K562 (cell line): ENCODE measurements at regions not wholly inside any gene's neighbourhood (a gene's known extent, or its start where the extent isn't known, plus 50 kb on each side); places are given as distances from the start of the nearest gene placed in this dataset.

Source experiments
- ATAC-seq: fragments of 200-7000 bp; cut with Tn5 transposase; 3 replicates; pipeline ENCODE4 v1.9.1; 2020; ENCODE audit warnings: moderate library complexity
- BruUV-seq: library from RNA; stranded (reverse); fragments of 400-500 nt; replicated peaks from 2 replicates; lab custom pipeline; 2021; lab: Mats Ljungman, UMichigan
- CTCF ChIA-PET: fragments of 300-600 bp; formaldehyde crosslinking; extraction: SDS; loops from one replicate; lab custom pipeline; 2021; ENCODE audit warnings: low intra/inter-chr PET ratio; lab: Yijun Ruan, JAX
- POLR2A ChIA-PET: fragments of 300-600, 350-650 bp; sonication (Branson Sonifier 250); formaldehyde crosslinking; extraction: SDS; loops from one replicate; lab custom pipeline; 2021; ENCODE audit warnings: antibody characterized with exemption, inconsistent platforms; lab: Yijun Ruan, JAX
- DNase-seq, 4 experiments: peaks; one replicate each; pipeline versions ENCODE4 v3.0.0 to v3.0.0-alpha.2; 2011 to 2018; ENCODE audit warnings: low spot score in 3 of 4, mixed read lengths in 3 of 4; ENCODE audit errors: extremely low read depth in 1 of 4
- FAIRE-seq: peaks from 2 replicates; lab custom pipeline; 2011; peaks lifted over from hg19 to GRCh38; lab: Jason Lieb, UNC
- H2AFZ ChIP-seq: 2 replicates; pipeline ENCODE4 v1.6.0; 2011; ENCODE audit warnings: low read depth, low read length, control low read depth, inconsistent platforms
- H3K27ac ChIP-seq: fragments of 200-600 bp; 3 replicates; pipeline ENCODE4 v1.8.0; 2011; ENCODE audit warnings: low read depth, mild to moderate bottlenecking, control low read depth, inconsistent platforms, low read length, moderate library complexity, mixed read lengths; ENCODE audit errors: extremely low read depth
- H3K27me3 ChIP-seq, 2 experiments: fragments of 300-600 bp in 1 of 2; 2 replicates in 1 of 2; 3 replicates in 1 of 2; pipeline versions ENCODE4 v1.6.0 to v1.8.0; 2011; ENCODE audit warnings: inconsistent platforms in 2 of 2, low read length in 2 of 2, mild to moderate bottlenecking in 1 of 2, mixed read lengths in 1 of 2, moderate library complexity in 1 of 2; ENCODE audit not compliant: control insufficient read depth in 2 of 2, insufficient read depth in 2 of 2
- H3K36me3 ChIP-seq: fragments of 300-600 bp; 3 replicates; pipeline ENCODE4 v1.8.0; 2011; ENCODE audit warnings: mild to moderate bottlenecking, low read length, inconsistent platforms; ENCODE audit not compliant: control insufficient read depth, insufficient read depth
- H3K4me1 ChIP-seq, 2 experiments: fragments of 200-600 bp in 1 of 2; replicated peaks in 1 of 2; 2 replicates in 1 of 2; 3 replicates in 1 of 2; pipeline versions ENCODE4 v1.5.1 to v1.8.0; 2011; ENCODE audit warnings: inconsistent platforms in 2 of 2, low read length in 2 of 2, mild to moderate bottlenecking in 1 of 2, mixed read lengths in 1 of 2, moderate library complexity in 1 of 2; ENCODE audit not compliant: control insufficient read depth in 2 of 2, insufficient read depth in 2 of 2
- H3K4me2 ChIP-seq: 2 replicates; pipeline ENCODE4 v1.6.1; 2011; ENCODE audit warnings: low read length, control low read depth, inconsistent platforms, mixed read lengths; ENCODE audit not compliant: insufficient read depth
- H3K4me3 ChIP-seq: fragments of 200-600 bp; sonication (generic), shearing (Covaris generic); 2 replicates; pipeline ENCODE4 v1.5.1; 2016; ENCODE audit warnings: control low read depth, inconsistent platforms
- H3K79me2 ChIP-seq: fragments of 200-600 bp; 3 replicates; pipeline ENCODE4 v1.8.0; 2011; ENCODE audit warnings: low read length, inconsistent platforms; ENCODE audit not compliant: control insufficient read depth, insufficient read depth
- H3K9ac ChIP-seq, 2 experiments: 2 replicates each; pipeline versions ENCODE4 v1.6.0 to v1.6.1; 2011; ENCODE audit warnings: low read depth in 2 of 2, low read length in 2 of 2, control low read depth in 1 of 2, inconsistent platforms in 1 of 2, mild to moderate bottlenecking in 1 of 2, mixed read lengths in 1 of 2; ENCODE audit not compliant: insufficient read depth in 1 of 2
- H3K9me1 ChIP-seq: one replicate; pipeline ENCODE4 v1.6.0; 2011; ENCODE audit warnings: inconsistent platforms, mild to moderate bottlenecking, low read length, moderate library complexity; ENCODE audit not compliant: control insufficient read depth, insufficient read depth
- H3K9me3 ChIP-seq: replicated peaks from 2 replicates; pipeline ENCODE4 v1.5.1; 2011; ENCODE audit warnings: low read depth, low read length, inconsistent platforms; ENCODE audit not compliant: control insufficient read depth, insufficient read depth
- H4K20me1 ChIP-seq: replicated peaks from 2 replicates; pipeline ENCODE4 v1.6.1; 2011; ENCODE audit warnings: low read length, inconsistent platforms, mixed read lengths; ENCODE audit not compliant: control insufficient read depth, insufficient read depth
- BDP1 ChIP-seq: IDR thresholded peaks from 3 replicates; pipeline ENCODE4 v1.6.1; 2011; ENCODE audit not compliant: insufficient read length, insufficient read depth
- CBFA2T2 ChIP-seq: fragments of 450-650 bp; conservative IDR thresholded peaks from 2 replicates; pipeline ENCODE4 v1.6.1; 2017; ENCODE audit warnings: mild to moderate bottlenecking
- FOS ChIP-seq: IDR thresholded peaks from 3 replicates; pipeline ENCODE4 v1.6.1; 2011; ENCODE audit not compliant: insufficient read length; ENCODE audit errors: extremely low read depth
- HDGF ChIP-seq: fragments of 450-650 bp; IDR thresholded peaks from 2 replicates; pipeline ENCODE4 v1.6.1; 2016
- HMG20A ChIP-seq: fragments of 450-650 bp; formaldehyde crosslinking; conservative IDR thresholded peaks from 2 replicates; pipeline ENCODE4 v1.4.0; 2020; ENCODE audit warnings: mild to moderate bottlenecking, mixed read lengths
- HMGN3 ChIP-seq: IDR thresholded peaks from 2 replicates; pipeline ENCODE4 v1.6.1; 2011; ENCODE audit warnings: borderline replicate concordance, low read depth, mild to moderate bottlenecking, mixed read lengths, low read length; ENCODE audit not compliant: insufficient read length; ENCODE audit errors: extremely low read depth
- HSF4 ChIP-seq: fragments of 250-450 bp; sonication (Bioruptor Pico); IDR thresholded peaks from 2 replicates; pipeline ENCODE4 v2.1.2; 2022; ENCODE audit warnings: mild to moderate bottlenecking, moderate library complexity, borderline replicate concordance
- LCOR ChIP-seq: sonication (generic); formaldehyde crosslinking; IDR thresholded peaks from 2 replicates; pipeline ENCODE4 v1.8.0; 2022; ENCODE audit warnings: mild to moderate bottlenecking, missing genetic modification reagents
- MAFF ChIP-seq: IDR thresholded peaks from 2 replicates; pipeline ENCODE4 v1.6.1; 2012; ENCODE audit warnings: low read length, improper control_type of control experiment
- MCM5 ChIP-seq: fragments of 450-650 bp; IDR thresholded peaks from 2 replicates; pipeline ENCODE4 v1.6.1; 2016; ENCODE audit warnings: low read depth
- NBN ChIP-seq: fragments of 450-650 bp; IDR thresholded peaks from 2 replicates; pipeline ENCODE4 v1.6.1; 2016; ENCODE audit warnings: low read depth, mild to moderate bottlenecking
- RAD21 ChIP-seq, 2 experiments: fragments of 250-450 bp in 1 of 2; fragments of 450-650 bp in 1 of 2; sonication (Bioruptor Pico) in 1 of 2; formaldehyde crosslinking in 1 of 2; IDR thresholded peaks in 1 of 2; conservative IDR thresholded peaks in 1 of 2; 2 replicates each; pipeline versions ENCODE4 v1.4.0 to v1.8.0; 2020 to 2022; ENCODE audit warnings: mild to moderate bottlenecking in 2 of 2, moderate library complexity in 1 of 2
- SETDB1 ChIP-seq: IDR thresholded peaks from one replicate; pipeline ENCODE4 v1.6.1; 2012; ENCODE audit warnings: low read length, control low read depth, inconsistent platforms
- SMAD4 ChIP-seq: fragments of 250-450 bp; sonication (Bioruptor Pico); conservative IDR thresholded peaks from 2 replicates; pipeline ENCODE4 v1.8.0; 2021; ENCODE audit warnings: inconsistent platforms, mild to moderate bottlenecking, moderate library complexity
- ZNF766 ChIP-seq: fragments of 200-800 bp; sonication (Bioruptor generic); conservative IDR thresholded peaks from 2 replicates; pipeline ENCODE4 v1.6.1; 2016; ENCODE audit warnings: missing genetic modification characterization, missing compliant biosample characterization
- ZNF77 ChIP-seq: fragments of 250-450 bp; sonication (Bioruptor Pico); IDR thresholded peaks from 2 replicates; pipeline ENCODE4 v1.5.0; 2020
- WGBS: fragments of 100-300 bp; shearing (Covaris generic); methylation state at CpG from one replicate; pipeline ENCODE4 v1.1.6; 2016; ENCODE audit warnings: low coverage, mixed read lengths; ENCODE audit not compliant: insufficient coverage; ENCODE audit errors: missing lambda C conversion rate; 5-methylcytosine and 5-hydroxymethylcytosine counted together
- in situ Hi-C: fragments of 300-500 bp; cut with MboI; formaldehyde crosslinking; loops from 4 replicates; pipeline ENCODE4 v1.15.0; 2018; ENCODE audit warnings: inconsistent platforms, mixed read lengths
- intact Hi-C: fragments of 100-400 bp; cut with micrococcal nuclease; formaldehyde crosslinking; loops from 2 replicates; pipeline ENCODE4 v1.14.2; 2022
- TF ChIP-seq, protein P1 (sequence below): fragments of 250-450 bp; sonication (Bioruptor Pico); IDR thresholded peaks from 2 replicates; pipeline ENCODE4 v1.8.0; 2022; ENCODE audit warnings: moderate library complexity, mild to moderate bottlenecking, inconsistent platforms

- intact Hi-C loops: no loop called here
- no peak overlapping the region for H3K27ac ChIP-seq
- CTCF ChIA-PET: no interaction called here
Observed at GRCh38 chrX:67100031-67100884, 443.6 kb upstream of the AR start.

More at GRCh38 chrX:67100031-67100884, 443.6 kb upstream of the AR start:
- no peak for FAIRE-seq
- no peak overlapping the region for H3K4me3 ChIP-seq
- H3K4me1 ChIP-seq: no peaks in the 10 kb centered on the region
- no peaks in the 10 kb centered on the region for H4K20me1 ChIP-seq
- no peaks in the 10 kb centered on the region for H3K27me3 ChIP-seq
- no peaks in the 10 kb centered on the region for H3K36me3 ChIP-seq
- H3K4me2 ChIP-seq: no peak overlapping the region
- DNase-seq: no peak
- POLR2A ChIA-PET: no interaction called here
- no peaks in the 10 kb centered on the region for H3K9me3 ChIP-seq
- in situ Hi-C loops: no loop called here
- H3K79me2 ChIP-seq: no peaks in the 10 kb centered on the region
- no TSS peak for BruUV-seq
- 0% methylated on average over 6 of the region's 6 CpGs for WGBS
- H3K9me1 ChIP-seq: no peaks in the 10 kb centered on the region
- no peak overlapping the region for H3K9ac ChIP-seq
- no peak overlapping the region for H2AFZ ChIP-seq
- no peak for ATAC-seq
- TF ChIP-seq ZNF766 (CRISPR knock-in tag): no peak
- no peak for TF ChIP-seq LCOR (CRISPR knock-in tag)
- no peak for TF ChIP-seq SMAD4 (CRISPR knock-in tag)
- TF ChIP-seq HDGF: no peak
- TF ChIP-seq HMGN3: no peak
- TF ChIP-seq, protein P1, sequence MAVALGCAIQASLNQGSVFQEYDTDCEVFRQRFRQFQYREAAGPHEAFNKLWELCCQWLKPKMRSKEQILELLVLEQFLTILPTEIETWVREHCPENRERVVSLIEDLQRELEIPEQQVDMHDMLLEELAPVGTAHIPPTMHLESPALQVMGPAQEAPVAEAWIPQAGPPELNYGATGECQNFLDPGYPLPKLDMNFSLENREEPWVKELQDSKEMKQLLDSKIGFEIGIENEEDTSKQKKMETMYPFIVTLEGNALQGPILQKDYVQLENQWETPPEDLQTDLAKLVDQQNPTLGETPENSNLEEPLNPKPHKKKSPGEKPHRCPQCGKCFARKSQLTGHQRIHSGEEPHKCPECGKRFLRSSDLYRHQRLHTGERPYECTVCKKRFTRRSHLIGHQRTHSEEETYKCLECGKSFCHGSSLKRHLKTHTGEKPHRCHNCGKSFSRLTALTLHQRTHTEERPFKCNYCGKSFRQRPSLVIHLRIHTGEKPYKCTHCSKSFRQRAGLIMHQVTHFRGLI (CRISPR knock-in tag): no peak
- TF ChIP-seq HMG20A (CRISPR knock-in tag): no peak
- TF ChIP-seq CBFA2T2: no peak
- no peak for TF ChIP-seq SETDB1
- TF ChIP-seq ZNF77 (CRISPR knock-in tag): no peak
- TF ChIP-seq HSF4 (CRISPR knock-in tag): no peak
- TF ChIP-seq FOS: no peak
- no peak for TF ChIP-seq MAFF
- TF ChIP-seq RAD21 (CRISPR knock-in tag; conservative IDR thresholded peaks at IDR 0.05 in 1 of 2, IDR thresholded peaks at IDR 0.05 in 1 of 2): no peak
- TF ChIP-seq MCM5: no peak
- TF ChIP-seq BDP1: no peak
- no peak for TF ChIP-seq NBN
- TF ChIP-seq, all 486 proteins: peak for 0
